ENCODE measurements at regions not wholly inside any gene's neighbourhood (a gene's known extent, or its start where the extent isn't known, plus 50 kb on each side); places are given as distances from the start of the nearest gene placed in this dataset.
"Not testable (repeated sequence)": the region's sequence is repeated elsewhere in the genome, so short reads cannot be mapped to it uniquely, and the experiment has no call there.

DNA sequence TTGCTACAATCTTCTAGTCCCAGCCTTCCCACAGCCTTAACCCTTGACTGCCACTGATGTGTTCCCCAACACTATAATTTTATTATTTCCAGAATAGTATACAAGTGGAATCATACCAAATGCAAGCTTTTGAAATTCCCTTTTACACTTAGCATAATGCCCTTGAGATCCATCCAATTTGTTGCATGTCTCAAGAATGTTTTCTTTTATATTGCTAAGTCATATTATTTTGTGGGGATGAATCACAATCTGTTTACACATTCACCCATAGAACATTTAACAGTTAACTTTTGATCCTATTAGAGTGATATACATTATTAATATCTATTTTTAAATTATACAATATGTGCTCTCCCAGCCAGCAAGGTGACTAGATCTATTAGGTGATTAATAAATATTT lies 74.3 kb upstream of the KYNU start:
- Histone ChIP-seq H3K4me1 (replicated peaks in 1 of 2) (no peaks in the 10 kb centered on the region), H3K9me3 (replicated peaks in 1 of 3) (no peaks in the 10 kb centered on the region), H3K4me3 (no peak overlapping the region), H3K27me3 (no peaks in the 10 kb centered on the region), H3K27ac (no peak overlapping the region), H3K36me3 (replicated peaks in 1 of 2) (no peaks in the 10 kb centered on the region)
- TF ChIP-seq POLR2A (IDR thresholded peaks at IDR 0.05) (no peak), CTCF (IDR thresholded peaks at IDR 0.05) (no peak)
- intact Hi-C loops (cut with DNase I) = no loop called here
- no peak for DNase-seq

GRCh38 chr2:142796588-142796987 lies 80.9 kb upstream of the KYNU start:
- DNase-seq = no peak
- Histone ChIP-seq H3K4me1 (replicated peaks in 1 of 2) (no peaks in the 10 kb centered on the region), H3K27ac (no peak overlapping the region), H3K27me3 (no peaks in the 10 kb centered on the region), H3K36me3 (replicated peaks in 1 of 2) (no peaks in the 10 kb centered on the region), H3K9me3 (replicated peaks in 1 of 3) (no peaks in the 10 kb centered on the region), H3K4me3 (no peak overlapping the region)
- intact Hi-C loops (cut with DNase I) = no loop called here
- WGBS, 4 donors = 80 to 97% (median 94%) methylated on average over 1 of the region's 1 CpG
- TF ChIP-seq POLR2A (IDR thresholded peaks at IDR 0.05) (no peak), CTCF (IDR thresholded peaks at IDR 0.05) (no peak)

DNA sequence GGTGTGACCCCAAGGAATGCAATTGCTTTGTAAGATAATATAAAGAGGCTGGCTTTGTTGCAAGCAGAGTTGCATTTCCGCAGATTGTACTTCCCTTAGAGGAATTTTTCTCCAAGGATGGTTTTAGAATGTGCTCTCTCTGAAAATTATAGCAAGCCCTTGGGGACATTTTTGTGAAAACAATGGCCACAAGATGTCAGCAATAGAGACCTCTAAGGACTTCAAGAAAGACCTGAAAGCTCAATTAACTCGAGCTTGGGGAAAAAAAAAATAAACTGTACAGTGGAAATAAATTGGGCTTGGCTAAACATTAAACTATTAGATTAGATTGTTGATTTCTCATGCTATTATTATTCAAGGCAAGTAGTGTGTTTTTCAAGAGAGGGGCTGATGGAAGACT lies 81.3 kb upstream of the KYNU start:
- H3K27ac ChIP-seq = no peak overlapping the region
- intact Hi-C loops (cut with DNase I) = no loop called here
- H3K4me1 ChIP-seq (replicated peaks in 1 of 2) = no peaks in the 10 kb centered on the region
- no peak for TF ChIP-seq CTCF (IDR thresholded peaks at IDR 0.05)
- no peak for TF ChIP-seq POLR2A (IDR thresholded peaks at IDR 0.05)
- no peaks in the 10 kb centered on the region for H3K36me3 ChIP-seq (replicated peaks in 1 of 2)
- H3K4me3 ChIP-seq = no peak overlapping the region
- DNase-seq = no peak
- no peaks in the 10 kb centered on the region for H3K9me3 ChIP-seq (replicated peaks in 1 of 3)
- 46 to 54% (median 49%) methylated on average over 2 of the region's 2 CpGs for WGBS, 4 donors
- H3K27me3 ChIP-seq = no peaks in the 10 kb centered on the region

GRCh38 chr2:142794850-142795249 lies 82.6 kb upstream of the KYNU start:
- DNase-seq = no peak
- no peaks in the 10 kb centered on the region for H3K27me3 ChIP-seq
- H3K36me3 ChIP-seq (replicated peaks in 1 of 2) = no peaks in the 10 kb centered on the region
- 93 to 100% (median 95%) methylated on average over 1 of the region's 1 CpG for WGBS, 4 donors
- no peaks in the 10 kb centered on the region for H3K9me3 ChIP-seq (replicated peaks in 1 of 3)
- intact Hi-C loops (cut with DNase I) = no loop called here
- TF ChIP-seq CTCF (IDR thresholded peaks at IDR 0.05) (no peak), POLR2A (IDR thresholded peaks at IDR 0.05) (no peak)
- H3K4me1 ChIP-seq (replicated peaks in 1 of 2) = no peaks in the 10 kb centered on the region
- H3K4me3 ChIP-seq = no peak overlapping the region
- no peak overlapping the region for H3K27ac ChIP-seq

DNA sequence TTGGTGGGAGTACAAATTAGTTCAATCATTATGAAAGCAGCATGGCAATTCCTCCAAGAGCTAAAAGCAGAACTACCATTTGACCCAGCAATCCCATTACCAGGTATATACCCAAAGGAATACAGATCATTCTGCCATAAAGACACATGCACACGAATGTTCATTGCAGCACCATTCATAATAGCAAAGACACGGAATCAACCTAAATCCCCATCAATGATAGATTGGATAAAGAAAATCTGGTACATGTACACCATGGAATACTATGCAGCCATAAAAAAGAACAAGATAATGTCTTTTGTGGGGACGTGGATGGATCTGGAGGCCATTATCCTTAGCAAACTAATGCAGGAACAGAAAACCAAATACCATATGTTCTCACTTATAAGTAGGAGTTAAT lies 85.1 kb upstream of the KYNU start:
- H3K27ac ChIP-seq; H3K4me3 ChIP-seq; H3K27me3 ChIP-seq; intact Hi-C loops (cut with DNase I); H3K36me3 ChIP-seq (replicated peaks in 1 of 2); DNase-seq; H3K9me3 ChIP-seq (replicated peaks in 1 of 3); H3K4me1 ChIP-seq (replicated peaks in 1 of 2): not testable (repeated sequence)
- 82 to 90% (median 87%) methylated on average over 3 of the region's 3 CpGs for WGBS, 4 donors

Measured in adrenal gland (tissue), 9 donors.